ENCODE measurements at regions not wholly inside any gene's neighbourhood (a gene's known extent, or its start where the extent isn't known, plus 50 kb on each side); places are given as distances from the start of the nearest gene placed in this dataset.

- no peaks in the 10 kb centered on the region for H3K9me3 Mint-ChIP-seq
- no peaks in the 10 kb centered on the region for H3K4me1 Mint-ChIP-seq
- no peak overlapping the region for H3K4me3 Mint-ChIP-seq
- POLR2A ChIA-PET: no interaction called here
- DNase-seq: no peak
- TF ChIP-seq CTCF (IDR thresholded peaks at IDR 0.05): no peak
- no peak for ATAC-seq (ENCODE audit: low read depth)
- intact Hi-C loops (cut with micrococcal nuclease): no loop called here
- no peak overlapping the region for H3K27ac Mint-ChIP-seq
- H3K27me3 Mint-ChIP-seq: peaks cover 3% of the 10 kb centered on the region
- no peaks in the 10 kb centered on the region for H3K36me3 Mint-ChIP-seq (ENCODE audit: low read depth)
- CTCF ChIA-PET: no interaction called here
These were observed 238.5 kb upstream of the SASH1 start for GRCh38 chr6:148104131-148104530.

GRCh38 chr6:148105695-148106094 is 236.9 kb upstream of the SASH1 start:
- no peak for TF ChIP-seq CTCF (IDR thresholded peaks at IDR 0.05)
- H3K9me3 Mint-ChIP-seq: no peaks in the 10 kb centered on the region
- no peaks in the 10 kb centered on the region for H3K36me3 Mint-ChIP-seq (ENCODE audit: low read depth)
- peaks cover 3% of the 10 kb centered on the region for H3K27me3 Mint-ChIP-seq
- no peak for DNase-seq
- POLR2A ChIA-PET: no interaction called here
- intact Hi-C loops (cut with micrococcal nuclease): no loop called here
- no peak for ATAC-seq (ENCODE audit: low read depth)
- H3K27ac Mint-ChIP-seq: no peak overlapping the region
- CTCF ChIA-PET: no interaction called here
- H3K4me1 Mint-ChIP-seq: no peaks in the 10 kb centered on the region
- H3K4me3 Mint-ChIP-seq: no peak overlapping the region

GRCh38 chr6:148107911-148108310 is 234.7 kb upstream of the SASH1 start:
- intact Hi-C loops (cut with micrococcal nuclease): no loop called here
- Mint-ChIP-seq H3K27ac (no peak overlapping the region), H3K4me1 (no peaks in the 10 kb centered on the region), H3K9me3 (no peaks in the 10 kb centered on the region), H3K27me3 (peaks cover 3% of the 10 kb centered on the region), H3K4me3 (no peak overlapping the region), H3K36me3 (ENCODE audit: low read depth) (no peaks in the 10 kb centered on the region)
- DNase-seq (no peak), ATAC-seq (ENCODE audit: low read depth) (no peak)
- TF ChIP-seq CTCF (IDR thresholded peaks at IDR 0.05): no peak
- ChIA-PET CTCF (no interaction called here), POLR2A (no interaction called here)

GRCh38 chr6:148109732-148110131 is 232.9 kb upstream of the SASH1 start:
- Mint-ChIP-seq H3K4me1 (no peaks in the 10 kb centered on the region), H3K9me3 (no peaks in the 10 kb centered on the region), H3K36me3 (ENCODE audit: low read depth) (no peaks in the 10 kb centered on the region), H3K27me3 (peaks cover 3% of the 10 kb centered on the region), H3K27ac (no peak overlapping the region), H3K4me3 (no peak overlapping the region)
- ChIA-PET CTCF (no interaction called here), POLR2A (no interaction called here)
- TF ChIP-seq CTCF (IDR thresholded peaks at IDR 0.05): no peak
- intact Hi-C loops (cut with micrococcal nuclease): no loop called here
- ATAC-seq (ENCODE audit: low read depth): no peak
- DNase-seq: no peak

- TF ChIP-seq CTCF (IDR thresholded peaks at IDR 0.05): no peak
- intact Hi-C loops (cut with micrococcal nuclease): no loop called here
- Mint-ChIP-seq H3K36me3 (ENCODE audit: low read depth) (no peaks in the 10 kb centered on the region), H3K27me3 (peaks cover 6% of the 10 kb centered on the region), H3K4me1 (no peaks in the 10 kb centered on the region), H3K27ac (no peak overlapping the region), H3K9me3 (no peaks in the 10 kb centered on the region), H3K4me3 (no peak overlapping the region)
- DNase-seq (no peak), ATAC-seq (ENCODE audit: low read depth) (no peak)
- ChIA-PET POLR2A (no interaction called here), CTCF (no interaction called here)
These were observed 231.7 kb upstream of the SASH1 start for GRCh38 chr6:148110925-148111324.
